Peyer's patch (tissue), 4 donors: ENCODE measurements at regions not wholly inside any gene's neighbourhood (a gene's known extent, or its start where the extent isn't known, plus 50 kb on each side); places are given as distances from the start of the nearest gene placed in this dataset.

ENCODE experiments used
- DNase-seq, 3 donors: peaks; one replicate each; pipeline ENCODE4 v3.0.0-alpha.2; 2017 to 2019
- H3K27ac ChIP-seq, 4 donors: fragments of 200-600 bp; sonication (generic); one replicate each; pipeline ENCODE4 v1.5.1; 2016 to 2019
- H3K27me3 ChIP-seq, 2 donors: fragments of 200-600 bp; sonication (generic); one replicate each; pipeline ENCODE4 v1.5.1; 2019
- H3K36me3 ChIP-seq, 3 donors: fragments of 200-600 bp; sonication (generic); one replicate each; pipeline ENCODE4 v1.5.1; 2016 to 2019
- H3K4me1 ChIP-seq, 4 donors: fragments of 200-600 bp; sonication (generic); one replicate each; pipeline ENCODE4 v1.5.1; 2016 to 2019
- H3K4me3 ChIP-seq, 4 donors: fragments of 200-600 bp; sonication (generic); 1 replicate in 3 of 4; 2 replicates in 1 of 4; pipeline ENCODE4 v1.5.1; 2016 to 2019; ENCODE audit warnings: mild to moderate bottlenecking in 1 of 4
- H3K9me3 ChIP-seq, 4 donors: fragments of 200-600 bp; sonication (generic); one replicate each; pipeline ENCODE4 v1.5.1; 2016 to 2019; ENCODE audit warnings: mild to moderate bottlenecking in 1 of 4
- POLR2A ChIP-seq, 2 donors: fragments of 450-650 bp; IDR thresholded peaks; one replicate each; pipeline ENCODE4 v1.5.1; 2017; ENCODE audit warnings: antibody characterized with exemption in 2 of 2, mild to moderate bottlenecking in 2 of 2, moderate library complexity in 2 of 2
- TF ChIP-seq, protein P1 (sequence below), 6 experiments: fragments of 450-650 bp in 4 of 6; fragments of 200-600 bp in 2 of 6; sonication (generic) in 1 of 6; IDR thresholded peaks; one replicate each; pipeline ENCODE4 v1.5.1; 2017 to 2019; ENCODE audit warnings: antibody characterized with exemption in 6 of 6, mild to moderate bottlenecking in 3 of 6, moderate library complexity in 1 of 6

DNA sequence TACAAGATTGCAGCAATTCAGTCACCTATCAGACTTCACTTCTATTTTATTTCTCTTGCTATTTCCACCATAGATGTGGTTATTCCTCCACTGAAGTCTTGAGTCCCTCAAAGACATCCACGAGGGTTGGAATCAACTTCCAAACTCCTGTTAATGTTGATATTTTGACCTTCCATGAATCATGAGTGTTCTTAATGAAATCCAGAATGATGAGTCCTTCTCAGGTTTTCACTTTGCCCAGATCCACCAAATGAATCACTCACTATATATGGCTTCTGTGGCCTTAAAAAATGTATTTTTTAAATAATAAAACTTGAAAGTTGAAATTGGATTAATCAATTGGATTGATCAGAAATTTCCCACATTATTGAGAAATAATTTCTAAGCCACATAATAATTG, 1821.0 kb downstream of the EFNA5 start:
- no peak overlapping the region for H3K4me3 ChIP-seq
- H3K36me3 ChIP-seq, result no peaks in the 10 kb centered on the region
- H3K4me1 ChIP-seq, result no peaks in the 10 kb centered on the region
- no peaks in the 10 kb centered on the region for H3K27me3 ChIP-seq
- no peak for DNase-seq
- no peak overlapping the region for H3K27ac ChIP-seq
- no peaks in the 10 kb centered on the region for H3K9me3 ChIP-seq
- TF ChIP-seq, protein P1, sequence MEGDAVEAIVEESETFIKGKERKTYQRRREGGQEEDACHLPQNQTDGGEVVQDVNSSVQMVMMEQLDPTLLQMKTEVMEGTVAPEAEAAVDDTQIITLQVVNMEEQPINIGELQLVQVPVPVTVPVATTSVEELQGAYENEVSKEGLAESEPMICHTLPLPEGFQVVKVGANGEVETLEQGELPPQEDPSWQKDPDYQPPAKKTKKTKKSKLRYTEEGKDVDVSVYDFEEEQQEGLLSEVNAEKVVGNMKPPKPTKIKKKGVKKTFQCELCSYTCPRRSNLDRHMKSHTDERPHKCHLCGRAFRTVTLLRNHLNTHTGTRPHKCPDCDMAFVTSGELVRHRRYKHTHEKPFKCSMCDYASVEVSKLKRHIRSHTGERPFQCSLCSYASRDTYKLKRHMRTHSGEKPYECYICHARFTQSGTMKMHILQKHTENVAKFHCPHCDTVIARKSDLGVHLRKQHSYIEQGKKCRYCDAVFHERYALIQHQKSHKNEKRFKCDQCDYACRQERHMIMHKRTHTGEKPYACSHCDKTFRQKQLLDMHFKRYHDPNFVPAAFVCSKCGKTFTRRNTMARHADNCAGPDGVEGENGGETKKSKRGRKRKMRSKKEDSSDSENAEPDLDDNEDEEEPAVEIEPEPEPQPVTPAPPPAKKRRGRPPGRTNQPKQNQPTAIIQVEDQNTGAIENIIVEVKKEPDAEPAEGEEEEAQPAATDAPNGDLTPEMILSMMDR (IDR thresholded peaks at IDR 0.05), result no peak
- TF ChIP-seq POLR2A (IDR thresholded peaks at IDR 0.05), result no peak

DNA sequence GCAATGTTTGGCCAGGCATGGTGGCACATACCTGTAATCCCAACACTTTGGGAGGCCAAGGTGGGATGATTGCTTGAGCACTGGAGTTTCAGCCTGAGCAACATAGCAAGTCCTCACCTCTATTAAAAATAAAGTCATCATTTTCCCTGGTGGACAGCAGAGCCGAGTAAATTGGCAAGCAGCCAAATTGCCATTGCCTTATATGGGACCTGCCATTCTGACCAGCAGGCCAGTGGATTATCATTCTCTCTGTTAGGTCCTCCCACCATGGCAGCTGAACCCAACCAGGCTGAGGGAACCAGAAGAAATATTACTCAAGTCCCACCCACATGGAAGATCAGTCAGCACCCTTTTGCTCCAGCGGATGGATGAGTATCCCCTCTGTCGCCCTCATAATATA, 1829.9 kb downstream of the EFNA5 start:
- Histone ChIP-seq H3K4me1 (no peaks in the 10 kb centered on the region), H3K27ac (no peak overlapping the region), H3K9me3 (no peaks in the 10 kb centered on the region), H3K27me3 (no peaks in the 10 kb centered on the region), H3K36me3 (no peaks in the 10 kb centered on the region), H3K4me3 (no peak overlapping the region)
- no peak for DNase-seq
- TF ChIP-seq POLR2A (IDR thresholded peaks at IDR 0.05), result no peak
- TF ChIP-seq, protein P1 (IDR thresholded peaks at IDR 0.05), result no peak

DNA sequence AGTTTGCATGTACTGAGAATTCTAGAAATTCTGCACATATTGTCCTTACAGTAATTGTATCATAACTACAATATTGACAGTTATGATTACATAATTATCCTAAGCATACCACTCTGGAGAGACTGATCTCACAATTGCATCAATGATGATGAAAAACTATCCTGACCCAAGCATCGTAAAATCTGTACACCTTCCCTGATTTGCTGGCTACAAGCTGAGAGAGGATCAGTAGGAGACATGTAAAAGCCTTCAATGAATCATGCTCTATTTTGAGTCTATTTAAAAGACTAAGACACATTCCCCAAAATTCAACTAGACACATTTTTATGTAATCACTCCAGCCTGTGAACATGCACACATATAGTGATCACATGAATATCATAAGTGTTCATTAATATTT, 1833.8 kb downstream of the EFNA5 start:
- Histone ChIP-seq H3K36me3 (no peaks in the 10 kb centered on the region), H3K27me3 (no peaks in the 10 kb centered on the region), H3K4me3 (no peak overlapping the region), H3K9me3 (no peaks in the 10 kb centered on the region), H3K27ac (no peak overlapping the region), H3K4me1 (no peaks in the 10 kb centered on the region)
- DNase-seq, result no peak
- TF ChIP-seq POLR2A (IDR thresholded peaks at IDR 0.05), result no peak
- TF ChIP-seq, protein P1 (IDR thresholded peaks at IDR 0.05), result no peak

DNA sequence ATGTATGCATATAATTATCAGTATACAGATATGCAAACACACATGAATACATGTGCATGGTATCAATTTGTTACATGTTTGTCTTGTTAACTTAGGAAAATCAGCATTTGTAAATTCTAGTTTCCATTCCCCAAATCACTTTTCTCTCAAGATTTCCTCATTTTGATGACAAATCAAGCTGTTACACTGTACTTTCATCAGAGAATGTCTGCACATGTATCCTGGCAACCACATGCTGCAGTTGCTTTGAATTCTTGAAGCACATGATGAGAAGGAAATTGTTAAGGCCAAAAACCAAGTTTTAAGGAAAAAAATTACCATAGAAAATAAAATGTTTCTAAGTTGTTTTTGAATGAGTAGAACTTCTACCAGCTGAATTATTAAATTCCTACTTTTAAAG, 1834.5 kb downstream of the EFNA5 start:
- Histone ChIP-seq H3K9me3 (no peaks in the 10 kb centered on the region), H3K27me3 (no peaks in the 10 kb centered on the region), H3K4me3 (no peak overlapping the region), H3K27ac (no peak overlapping the region), H3K36me3 (no peaks in the 10 kb centered on the region), H3K4me1 (no peaks in the 10 kb centered on the region)
- TF ChIP-seq, protein P1 (IDR thresholded peaks at IDR 0.05), result no peak
- no peak for TF ChIP-seq POLR2A (IDR thresholded peaks at IDR 0.05)
- DNase-seq, result no peak

DNA sequence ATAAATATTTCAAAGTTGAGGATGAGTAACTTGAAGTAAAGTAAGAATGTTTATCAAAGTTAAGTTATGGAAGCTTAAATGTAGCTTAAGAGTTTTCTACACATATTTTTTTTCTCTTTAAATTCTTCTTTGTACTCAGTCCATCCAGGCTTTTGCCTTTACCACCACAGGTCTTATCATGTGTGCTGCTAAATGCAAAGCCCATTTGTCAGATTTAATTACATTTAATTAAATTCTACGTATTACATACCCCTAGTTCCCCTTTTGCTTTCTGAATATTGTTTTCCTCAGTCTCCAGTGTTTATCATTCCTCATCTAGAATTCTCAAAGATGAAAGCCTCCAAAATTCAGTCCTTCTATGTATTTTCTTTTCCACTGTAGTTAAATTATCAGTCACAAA, 1841.9 kb downstream of the EFNA5 start:
- Histone ChIP-seq H3K36me3 (no peaks in the 10 kb centered on the region), H3K27ac (no peak overlapping the region), H3K4me1 (no peaks in the 10 kb centered on the region), H3K9me3 (no peaks in the 10 kb centered on the region), H3K27me3 (no peaks in the 10 kb centered on the region), H3K4me3 (no peak overlapping the region)
- DNase-seq, result no peak
- TF ChIP-seq, protein P1 (IDR thresholded peaks at IDR 0.05), result no peak
- no peak for TF ChIP-seq POLR2A (IDR thresholded peaks at IDR 0.05)

DNA sequence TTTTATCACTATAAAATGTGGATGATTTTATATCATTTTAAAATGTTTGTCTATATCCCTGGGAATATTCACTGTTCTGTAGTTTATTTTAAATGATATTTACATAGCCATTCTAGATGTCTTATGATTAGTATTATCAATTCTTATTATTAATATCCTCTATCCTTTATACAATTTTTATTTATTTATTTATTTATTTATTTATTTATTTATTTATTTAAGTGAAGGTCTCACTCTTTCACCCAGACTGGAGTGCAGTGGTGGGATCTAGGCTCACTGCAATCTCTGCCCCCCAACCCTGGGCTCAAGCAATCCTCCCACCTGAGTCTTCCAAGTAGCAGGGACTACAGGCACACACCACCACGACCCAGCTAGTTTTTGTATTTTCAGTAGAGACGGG, 1848.9 kb downstream of the EFNA5 start:
- Histone ChIP-seq H3K9me3 (no peaks in the 10 kb centered on the region), H3K27me3 (no peaks in the 10 kb centered on the region), H3K27ac (no peak overlapping the region), H3K36me3 (no peaks in the 10 kb centered on the region), H3K4me1 (no peaks in the 10 kb centered on the region), H3K4me3 (no peak overlapping the region)
- TF ChIP-seq, protein P1 (IDR thresholded peaks at IDR 0.05), result no peak
- DNase-seq, result no peak
